SH-SY5Y (cell line): ENCODE measurements at regions not wholly inside any gene's neighbourhood (a gene's known extent, or its start where the extent isn't known, plus 50 kb on each side); places are given as distances from the start of the nearest gene placed in this dataset.

Experiments used
- GATA2 ChIP-seq: IDR thresholded peaks from 2 replicates; pipeline ENCODE4 v1.6.1; 2011; ENCODE audit warnings: mild to moderate bottlenecking, low read depth, low read length
- GATA3 ChIP-seq: IDR thresholded peaks from 2 replicates; pipeline ENCODE4 v1.6.1; 2011; ENCODE audit warnings: low read depth, mild to moderate bottlenecking, low read length, moderate library complexity

- TF ChIP-seq GATA3: no peak
- TF ChIP-seq GATA2: no peak
Measured at GRCh38 chr6:112827793-112828192, 480.7 kb downstream of the RFPL4B start.
